Astrocyte (in vitro differentiated cells and primary cell): ENCODE measurements at regions not wholly inside any gene's neighbourhood (a gene's known extent, or its start where the extent isn't known, plus 50 kb on each side); places are given as distances from the start of the nearest gene placed in this dataset.

Experiments used
- EZH2 ChIP-seq: IDR thresholded peaks from 2 replicates; pipeline ENCODE4 v1.6.1; 2012; ENCODE audit warnings: mild to moderate bottlenecking, low read length, inconsistent platforms; ENCODE audit not compliant: insufficient read depth
- TF ChIP-seq, protein P1 (sequence below): IDR thresholded peaks from 2 replicates; pipeline ENCODE4 v1.5.1; 2011; ENCODE audit warnings: low read depth, mild to moderate bottlenecking, inconsistent platforms, low read length, moderate library complexity; ENCODE audit not compliant: insufficient read depth

DNA sequence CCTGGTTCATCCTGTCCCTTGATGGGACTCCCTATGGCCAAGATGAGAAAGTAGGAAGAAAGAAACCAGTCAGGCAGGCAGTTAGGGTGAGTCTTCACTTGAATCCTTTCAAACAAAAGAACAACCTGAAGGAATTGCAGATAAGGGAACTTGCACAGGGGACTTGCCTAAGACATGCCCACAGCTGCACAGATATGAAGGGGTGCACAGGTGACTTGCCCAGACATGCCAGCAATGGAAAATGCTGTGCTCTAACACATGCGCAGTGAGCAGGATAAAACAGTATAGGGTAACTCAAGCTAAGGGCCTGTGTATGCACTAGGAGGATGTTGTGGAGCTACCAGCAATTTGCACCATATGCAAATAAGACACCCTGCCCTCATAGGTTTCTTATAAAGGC is 404.6 kb upstream of the USP9Y start:
- TF ChIP-seq, protein P1, sequence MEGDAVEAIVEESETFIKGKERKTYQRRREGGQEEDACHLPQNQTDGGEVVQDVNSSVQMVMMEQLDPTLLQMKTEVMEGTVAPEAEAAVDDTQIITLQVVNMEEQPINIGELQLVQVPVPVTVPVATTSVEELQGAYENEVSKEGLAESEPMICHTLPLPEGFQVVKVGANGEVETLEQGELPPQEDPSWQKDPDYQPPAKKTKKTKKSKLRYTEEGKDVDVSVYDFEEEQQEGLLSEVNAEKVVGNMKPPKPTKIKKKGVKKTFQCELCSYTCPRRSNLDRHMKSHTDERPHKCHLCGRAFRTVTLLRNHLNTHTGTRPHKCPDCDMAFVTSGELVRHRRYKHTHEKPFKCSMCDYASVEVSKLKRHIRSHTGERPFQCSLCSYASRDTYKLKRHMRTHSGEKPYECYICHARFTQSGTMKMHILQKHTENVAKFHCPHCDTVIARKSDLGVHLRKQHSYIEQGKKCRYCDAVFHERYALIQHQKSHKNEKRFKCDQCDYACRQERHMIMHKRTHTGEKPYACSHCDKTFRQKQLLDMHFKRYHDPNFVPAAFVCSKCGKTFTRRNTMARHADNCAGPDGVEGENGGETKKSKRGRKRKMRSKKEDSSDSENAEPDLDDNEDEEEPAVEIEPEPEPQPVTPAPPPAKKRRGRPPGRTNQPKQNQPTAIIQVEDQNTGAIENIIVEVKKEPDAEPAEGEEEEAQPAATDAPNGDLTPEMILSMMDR: no peak
- no peak for TF ChIP-seq EZH2
